Caco-2 (cell line): ENCODE measurements at regions not wholly inside any gene's neighbourhood (a gene's known extent, or its start where the extent isn't known, plus 50 kb on each side); places are given as distances from the start of the nearest gene placed in this dataset.

ENCODE experiments used
- BruUV-seq: library from RNA; stranded (reverse); fragments of 400-500 nt; replicated peaks from 2 replicates; lab custom pipeline; 2021; lab: Mats Ljungman, UMichigan
- CTCF ChIA-PET: fragments of 300-600 bp; sonication (Branson Sonifier 250); formaldehyde crosslinking; loops from one replicate; lab custom pipeline; 2022; ENCODE audit warnings: antibody characterized with exemption; lab: Charles Lee
- POLR2A ChIA-PET: fragments of 300-600 bp; sonication (Branson Sonifier 250); formaldehyde crosslinking; loops from one replicate; lab custom pipeline; 2022; ENCODE audit warnings: antibody characterized with exemption; lab: Charles Lee
- DNase-seq, 2 experiments: peaks; one replicate each; pipeline versions ENCODE4 v3.0.0 to v3.0.0-alpha.2; 2020 to 2022
- H3K27me3 ChIP-seq: replicated peaks from 2 replicates; pipeline ENCODE4 v1.6.0; 2011; ENCODE audit warnings: low read length; ENCODE audit not compliant: control insufficient read depth, insufficient read depth
- H3K36me3 ChIP-seq: 2 replicates; pipeline ENCODE4 v1.5.1; 2011; ENCODE audit warnings: low read length; ENCODE audit not compliant: control insufficient read depth, insufficient read depth
- H3K4me1 ChIP-seq: fragments of 250-450 bp; sonication (Bioruptor Pico); 2 replicates; pipeline ENCODE4 v1.5.1; 2020; ENCODE audit warnings: mild to moderate bottlenecking
- H3K4me3 ChIP-seq: 2 replicates; pipeline ENCODE4 v1.5.1; 2011; ENCODE audit warnings: low read depth, mild to moderate bottlenecking, control low read depth, low read length
- H3K9me3 ChIP-seq: fragments of 250-450 bp; sonication (Bioruptor Pico); 2 replicates; pipeline ENCODE4 v1.5.1; 2020; ENCODE audit warnings: mild to moderate bottlenecking, moderate library complexity
- H3K27ac Mint-ChIP-seq: one replicate; pipeline ENCODE4 v1.8.0; 2022; ENCODE audit warnings: mixed read lengths; ENCODE audit not compliant: unreplicated experiment
- H3K27me3 Mint-ChIP-seq: one replicate; pipeline ENCODE4 v1.8.0; 2022; ENCODE audit warnings: mixed read lengths; ENCODE audit not compliant: insufficient read depth, unreplicated experiment
- H3K36me3 Mint-ChIP-seq: one replicate; pipeline ENCODE4 v1.8.0; 2022; ENCODE audit warnings: mild to moderate bottlenecking, mixed read lengths; ENCODE audit not compliant: insufficient read depth, unreplicated experiment
- H3K4me1 Mint-ChIP-seq: one replicate; pipeline ENCODE4 v1.8.0; 2022; ENCODE audit warnings: low read depth, mixed read lengths; ENCODE audit not compliant: unreplicated experiment
- H3K4me3 Mint-ChIP-seq: one replicate; pipeline ENCODE4 v1.8.0; 2022; ENCODE audit warnings: mild to moderate bottlenecking, moderate library complexity, mixed read lengths; ENCODE audit not compliant: unreplicated experiment
- H3K9me3 Mint-ChIP-seq: one replicate; pipeline ENCODE4 v1.8.0; 2022; ENCODE audit warnings: mixed read lengths; ENCODE audit not compliant: unreplicated experiment
- intact Hi-C: fragments of 100-400 bp; cut with micrococcal nuclease; formaldehyde crosslinking; loops from one replicate; pipeline ENCODE4 v1.10.0; 2022; ENCODE audit not compliant: unreplicated experiment
- TF ChIP-seq, protein P1 (sequence below), 2 experiments: fragments of 200-600 bp in 1 of 2; IDR thresholded peaks; 1 replicate in 1 of 2; 2 replicates in 1 of 2; pipeline versions ENCODE4 v1.5.1 to v1.8.0; 2011 to 2022; ENCODE audit warnings: antibody characterized with exemption in 1 of 2, control low read depth in 1 of 2, inconsistent platforms in 1 of 2, low read depth in 1 of 2, low read length in 1 of 2, mild to moderate bottlenecking in 1 of 2, moderate library complexity in 1 of 2; ENCODE audit not compliant: insufficient read depth in 1 of 2, severe bottlenecking in 1 of 2, unreplicated experiment in 1 of 2

DNA sequence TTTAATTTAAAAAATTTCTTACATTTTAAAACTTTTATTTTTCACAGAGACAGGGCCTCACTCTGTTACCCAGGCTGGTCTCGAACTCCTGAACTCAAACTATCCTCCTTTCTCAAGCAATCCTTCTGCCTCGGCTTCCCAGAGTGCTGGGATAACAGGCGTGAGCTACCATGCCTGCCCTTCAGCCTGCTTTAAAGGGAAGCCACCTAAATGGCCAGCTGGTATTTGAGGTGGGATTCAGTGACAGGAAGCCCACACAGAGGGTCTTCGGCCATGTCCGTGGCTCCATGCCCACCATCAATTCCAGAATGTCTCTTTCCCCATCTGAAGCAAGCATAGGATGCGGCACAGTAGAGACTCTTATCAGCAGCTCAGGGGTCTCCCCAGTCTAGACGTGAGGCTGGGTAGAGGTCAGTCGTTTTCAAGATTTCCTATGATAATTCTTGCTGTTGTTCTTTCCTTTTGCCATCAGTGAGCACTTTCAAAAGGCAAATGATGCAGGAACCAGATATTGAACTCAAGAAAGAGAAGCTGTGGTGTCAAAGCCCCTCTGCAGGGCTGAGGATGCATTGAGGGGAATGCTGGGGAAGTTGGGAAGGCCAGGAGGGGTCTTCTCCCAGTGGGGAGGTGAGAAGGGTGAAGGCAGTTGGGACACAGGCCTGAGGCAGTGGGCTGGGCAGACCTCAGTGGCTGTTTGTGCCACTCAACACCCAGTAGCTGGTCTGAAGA lies 291.5 kb upstream of the IGFBP3 start:
- Mint-ChIP-seq H3K27ac (no peak overlapping the region), H3K9me3 (peaks cover 14% of the 10 kb centered on the region), H3K4me1 (peaks cover 15% of the 10 kb centered on the region), H3K27me3 (no peaks in the 10 kb centered on the region), H3K4me3 (no peak overlapping the region), H3K36me3 (no peaks in the 10 kb centered on the region)
- ChIA-PET POLR2A (no interaction called here), CTCF (no interaction called here)
- Histone ChIP-seq H3K4me1 (0 out of 2 replicates have a peak, but pooled peaks cover 6% of the 10 kb centered on the region), H3K4me3 (no peak overlapping the region), H3K27me3 (no peaks in the 10 kb centered on the region), H3K9me3 (no peaks in the 10 kb centered on the region), H3K36me3 (no peaks in the 10 kb centered on the region)
- TF ChIP-seq, protein P1, sequence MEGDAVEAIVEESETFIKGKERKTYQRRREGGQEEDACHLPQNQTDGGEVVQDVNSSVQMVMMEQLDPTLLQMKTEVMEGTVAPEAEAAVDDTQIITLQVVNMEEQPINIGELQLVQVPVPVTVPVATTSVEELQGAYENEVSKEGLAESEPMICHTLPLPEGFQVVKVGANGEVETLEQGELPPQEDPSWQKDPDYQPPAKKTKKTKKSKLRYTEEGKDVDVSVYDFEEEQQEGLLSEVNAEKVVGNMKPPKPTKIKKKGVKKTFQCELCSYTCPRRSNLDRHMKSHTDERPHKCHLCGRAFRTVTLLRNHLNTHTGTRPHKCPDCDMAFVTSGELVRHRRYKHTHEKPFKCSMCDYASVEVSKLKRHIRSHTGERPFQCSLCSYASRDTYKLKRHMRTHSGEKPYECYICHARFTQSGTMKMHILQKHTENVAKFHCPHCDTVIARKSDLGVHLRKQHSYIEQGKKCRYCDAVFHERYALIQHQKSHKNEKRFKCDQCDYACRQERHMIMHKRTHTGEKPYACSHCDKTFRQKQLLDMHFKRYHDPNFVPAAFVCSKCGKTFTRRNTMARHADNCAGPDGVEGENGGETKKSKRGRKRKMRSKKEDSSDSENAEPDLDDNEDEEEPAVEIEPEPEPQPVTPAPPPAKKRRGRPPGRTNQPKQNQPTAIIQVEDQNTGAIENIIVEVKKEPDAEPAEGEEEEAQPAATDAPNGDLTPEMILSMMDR (IDR thresholded peaks at IDR 0.05; ENCODE audit: insufficient read depth in 1 of 2, low read depth in 1 of 2, low read length in 1 of 2, severe bottlenecking in 1 of 2, unreplicated experiment in 1 of 2) = no peak
- intact Hi-C loops = no loop called here
- BruUV-seq = no TSS peak
- DNase-seq = no peak

DNA sequence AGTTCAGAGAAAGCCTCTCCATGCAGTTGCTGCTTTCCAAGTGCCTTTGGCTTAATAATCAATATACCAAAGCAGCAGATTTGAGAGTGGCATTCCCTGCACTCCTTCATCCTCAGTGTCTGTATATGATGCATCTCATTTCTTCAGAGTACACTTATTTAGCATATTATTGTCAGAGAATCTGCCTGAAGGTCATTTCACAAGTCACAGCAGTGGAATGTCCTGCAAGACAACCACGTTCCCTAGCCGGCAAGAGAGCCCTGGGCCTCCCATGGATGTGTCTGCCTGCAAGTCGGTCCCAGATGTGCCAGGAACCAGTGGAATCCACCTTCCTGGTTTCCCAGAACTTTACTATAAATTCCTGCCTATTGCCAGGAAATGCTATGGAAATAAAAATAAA lies 289.4 kb upstream of the IGFBP3 start:
- peaks cover 8% of the 10 kb centered on the region; the same call in 1 of the 2 replicates for H3K4me1 ChIP-seq
- peaks cover 23% of the 10 kb centered on the region for H3K4me1 Mint-ChIP-seq
- TF ChIP-seq, protein P1 (IDR thresholded peaks at IDR 0.05; ENCODE audit: insufficient read depth in 1 of 2, low read depth in 1 of 2, low read length in 1 of 2, severe bottlenecking in 1 of 2, unreplicated experiment in 1 of 2) = no peak
- BruUV-seq = no TSS peak
- H3K4me3 ChIP-seq = no peak overlapping the region
- no peak overlapping the region for H3K27ac Mint-ChIP-seq
- H3K9me3 Mint-ChIP-seq = peaks cover 9% of the 10 kb centered on the region
- no peaks in the 10 kb centered on the region for H3K27me3 ChIP-seq
- H3K4me3 Mint-ChIP-seq = no peak overlapping the region
- CTCF ChIA-PET = no interaction called here
- intact Hi-C loops = no loop called here
- DNase-seq = no peak
- H3K9me3 ChIP-seq = no peaks in the 10 kb centered on the region
- POLR2A ChIA-PET = no interaction called here
- no peaks in the 10 kb centered on the region for H3K36me3 ChIP-seq
- no peaks in the 10 kb centered on the region for H3K27me3 Mint-ChIP-seq
- no peaks in the 10 kb centered on the region for H3K36me3 Mint-ChIP-seq

DNA sequence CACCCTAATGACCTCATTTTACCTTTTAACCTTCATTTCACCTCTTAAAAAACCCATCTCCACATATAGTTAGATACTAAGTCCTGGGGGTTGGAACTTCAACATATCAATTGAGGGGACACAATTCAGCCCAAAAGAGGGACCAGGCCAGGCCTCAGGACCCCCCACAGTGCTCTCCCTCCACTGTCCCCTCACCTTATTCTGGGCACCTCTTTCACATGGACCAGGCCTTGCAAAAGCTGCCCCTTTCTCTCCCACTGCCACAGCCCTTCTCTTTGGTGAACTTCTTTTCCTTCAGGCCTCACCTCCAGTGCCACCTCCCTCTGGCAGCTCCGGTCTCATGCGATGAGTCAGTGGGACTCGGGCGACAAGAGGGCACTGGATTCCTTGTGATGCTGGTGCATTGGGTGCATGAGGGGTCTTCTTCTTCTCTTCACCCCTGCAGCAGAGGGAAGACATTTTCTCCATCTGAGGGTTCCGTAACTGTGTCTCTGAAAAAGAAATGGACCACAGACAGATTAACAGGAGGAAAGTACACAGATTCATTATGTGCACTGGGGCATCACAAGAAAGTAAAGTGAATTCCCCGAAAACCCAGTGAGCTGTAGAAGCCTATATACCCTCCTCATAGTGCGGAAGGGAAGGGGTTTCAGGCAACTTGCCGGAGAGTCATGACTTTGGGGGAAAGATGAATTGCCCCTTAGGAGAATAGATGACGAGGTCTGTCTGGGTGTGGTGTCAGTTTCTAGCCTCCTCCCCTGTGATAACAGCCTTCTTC lies 288.7 kb upstream of the IGFBP3 start:
- ChIA-PET POLR2A (no interaction called here), CTCF (no interaction called here)
- BruUV-seq = no TSS peak
- no peak for DNase-seq
- peaks cover 2% of the 10 kb centered on the region for H3K9me3 Mint-ChIP-seq
- TF ChIP-seq, protein P1 (IDR thresholded peaks at IDR 0.05; ENCODE audit: insufficient read depth in 1 of 2, low read depth in 1 of 2, low read length in 1 of 2, severe bottlenecking in 1 of 2, unreplicated experiment in 1 of 2) = no peak
- Histone ChIP-seq H3K9me3 (no peaks in the 10 kb centered on the region), H3K4me3 (no peak overlapping the region), H3K36me3 (no peaks in the 10 kb centered on the region), H3K27me3 (no peaks in the 10 kb centered on the region), H3K4me1 (peaks cover 5% of the 10 kb centered on the region; the same call in 1 of the 2 replicates)
- intact Hi-C loops = no loop called here
- H3K27me3 Mint-ChIP-seq = no peaks in the 10 kb centered on the region
- no peak overlapping the region for H3K27ac Mint-ChIP-seq
- H3K36me3 Mint-ChIP-seq = no peaks in the 10 kb centered on the region
- H3K4me3 Mint-ChIP-seq = no peak overlapping the region
- H3K4me1 Mint-ChIP-seq = peaks cover 20% of the 10 kb centered on the region
